Activated CD4-positive, alpha-beta T cell treated with anti-CD3 and anti-CD28 coated beads, Interleukin-2, Interleukin-4, amounts not matched to agents 100 ng/mL and 50 ng/mL, durations not matched to agents 16 hours and 8 hours (primary cell): ENCODE measurements at regions not wholly inside any gene's neighbourhood (a gene's known extent, or its start where the extent isn't known, plus 50 kb on each side); places are given as distances from the start of the nearest gene placed in this dataset.
"Not testable (repeated sequence)": the region's sequence is repeated elsewhere in the genome, so short reads cannot be mapped to it uniquely, and the experiment has no call there.

Source experiments
- DNase-seq: peaks from one replicate; pipeline ENCODE4 v3.0.0-alpha.2; 2020; ENCODE audit warnings: low spot score

DNA sequence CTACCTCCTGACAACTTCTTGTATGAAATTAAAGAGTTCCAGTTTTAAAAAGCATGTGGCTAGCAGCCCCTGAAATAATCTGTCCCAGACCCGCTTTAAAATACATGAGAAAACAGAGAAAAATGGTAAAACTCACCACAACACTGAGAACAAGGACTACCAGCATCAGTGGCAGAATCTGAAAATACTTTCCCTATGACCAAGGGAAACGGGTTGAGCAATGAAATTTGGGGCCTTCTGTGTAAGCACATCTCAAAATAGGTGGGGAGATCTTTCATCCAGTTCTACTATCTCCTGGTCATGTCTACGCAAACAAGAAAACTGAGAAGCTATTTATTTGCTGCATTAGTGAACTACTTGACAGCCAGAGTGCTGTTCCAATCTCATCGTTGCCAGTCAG lies 172.3 kb downstream of the LNPK start:
- DNase-seq = no peak

DNA sequence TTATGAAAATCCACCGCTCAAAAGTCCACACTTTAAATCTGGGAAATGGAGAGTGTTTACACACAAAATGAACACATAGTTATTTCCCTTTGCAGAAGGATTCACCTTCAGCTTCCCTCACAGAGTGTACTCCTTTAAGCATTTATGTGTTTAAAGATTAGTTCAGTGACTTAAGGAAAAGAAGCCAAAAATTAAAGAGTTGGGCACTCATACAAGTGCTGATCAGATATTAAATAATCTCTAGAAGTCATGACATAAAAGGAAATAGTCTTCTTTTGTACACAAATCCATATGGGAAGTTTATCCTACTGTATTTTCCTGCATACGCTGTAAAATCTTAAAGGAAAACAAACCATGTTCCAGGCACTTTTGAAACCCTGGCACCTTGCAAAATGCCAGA lies 174.2 kb downstream of the LNPK start:
- DNase-seq = no peak

DNA sequence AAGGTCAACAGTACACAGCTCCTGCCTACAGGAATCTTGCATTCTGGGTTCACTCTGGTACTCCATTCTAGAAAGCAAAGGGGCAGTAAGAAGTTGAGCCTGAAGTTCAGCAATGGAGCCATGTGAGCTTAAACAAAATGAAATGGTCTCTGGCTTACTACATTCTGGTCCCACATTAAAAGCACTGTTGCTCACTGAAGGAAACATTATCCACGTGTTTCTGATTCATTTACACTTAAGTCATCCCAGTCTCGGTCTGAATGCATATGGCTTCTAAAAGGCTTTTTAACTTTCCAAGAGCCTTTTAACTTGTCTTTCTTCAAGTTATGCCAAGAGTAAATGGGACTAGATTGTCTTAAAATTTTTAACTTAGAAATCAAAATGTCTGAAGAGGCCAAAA lies 177.8 kb downstream of the LNPK start:
- no peak for DNase-seq

DNA sequence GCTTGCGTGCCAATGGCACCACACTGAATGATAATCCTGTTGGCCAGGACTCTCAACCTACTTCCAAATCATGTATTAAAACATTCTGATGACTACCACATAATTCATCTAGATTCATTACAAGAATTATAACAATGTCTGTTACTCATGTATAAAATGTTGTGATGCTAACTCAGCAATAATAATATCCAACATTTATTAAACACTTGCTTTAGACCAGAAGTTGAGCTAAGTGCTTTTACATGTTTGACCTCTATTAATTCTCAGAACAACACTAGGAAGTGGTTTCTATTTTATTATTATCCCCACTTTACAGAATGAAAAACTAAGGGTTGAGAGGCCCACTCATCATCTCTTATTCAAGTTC lies 178.4 kb downstream of the LNPK start:
- DNase-seq = no peak

DNA sequence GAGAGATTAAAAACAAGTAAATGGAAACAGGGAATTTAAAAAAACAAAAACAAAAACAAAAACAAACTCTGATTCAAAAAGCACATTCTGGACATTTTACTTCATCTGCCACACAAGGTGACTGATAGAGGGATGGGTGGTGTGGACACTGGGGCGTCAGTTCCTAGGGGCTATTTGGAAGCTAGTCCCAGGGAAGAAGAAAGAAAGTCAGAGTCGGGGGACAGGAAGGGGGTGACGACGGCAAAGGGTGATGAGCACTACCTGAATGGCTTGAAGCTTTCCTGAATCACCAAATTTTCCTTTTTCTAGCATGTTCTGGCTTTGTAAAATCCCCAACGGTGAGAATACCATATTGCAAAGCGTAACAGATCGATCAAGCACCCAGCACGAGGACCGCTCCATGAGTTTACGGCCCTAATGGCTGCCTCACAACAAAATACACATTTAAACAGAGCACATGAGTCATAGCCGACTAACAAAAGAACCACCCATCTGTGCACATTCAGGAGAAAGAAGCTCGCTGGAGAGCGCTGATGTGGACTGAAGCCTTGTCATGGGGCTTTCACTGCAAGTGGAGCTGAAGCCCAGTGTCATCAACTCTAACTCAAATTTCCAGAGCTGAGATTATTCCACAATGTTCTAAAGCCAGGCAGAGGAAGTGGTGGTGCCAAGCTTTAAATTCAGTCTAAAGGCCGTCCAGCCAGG lies 178.9 kb downstream of the LNPK start:
- no peak for DNase-seq

DNA sequence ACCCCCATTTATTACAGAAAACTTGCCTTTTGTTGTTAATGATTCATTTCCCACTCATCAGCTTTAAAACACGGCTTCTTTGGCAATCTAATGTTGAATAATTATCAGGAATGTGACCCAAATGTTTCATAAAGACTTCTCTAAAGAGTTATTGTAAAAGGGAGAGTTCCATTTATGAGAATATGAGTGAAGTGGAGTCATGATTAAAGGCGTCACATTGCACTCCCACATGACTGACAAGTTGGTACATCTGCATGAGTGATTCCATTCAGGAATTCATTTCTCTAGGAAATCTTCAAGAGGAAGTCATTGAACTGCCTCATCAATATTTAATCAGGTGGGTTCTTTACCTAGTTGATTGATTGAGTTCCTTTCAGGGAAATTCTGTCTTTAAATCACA lies 184.8 kb downstream of the LNPK start:
- no peak for DNase-seq

DNA sequence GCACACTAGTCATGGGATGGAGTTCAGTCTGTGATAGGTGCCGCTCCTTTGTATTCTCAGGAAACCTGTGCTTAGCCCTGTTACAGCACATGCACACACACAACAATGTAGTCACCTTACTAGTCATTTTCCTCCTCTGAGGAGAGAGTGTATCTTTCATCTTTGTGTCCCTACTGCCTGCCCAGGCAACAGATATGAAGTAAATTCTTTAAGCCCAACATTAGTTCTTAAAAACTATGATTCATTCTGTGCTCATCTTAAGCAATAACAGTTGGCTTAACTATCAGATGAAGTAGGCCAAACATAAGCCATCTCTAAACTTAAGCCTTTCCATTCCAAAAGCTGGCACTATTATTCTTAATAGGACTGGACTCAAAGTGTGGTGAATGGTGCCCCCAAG lies 186.5 kb downstream of the LNPK start:
- DNase-seq = no peak

DNA sequence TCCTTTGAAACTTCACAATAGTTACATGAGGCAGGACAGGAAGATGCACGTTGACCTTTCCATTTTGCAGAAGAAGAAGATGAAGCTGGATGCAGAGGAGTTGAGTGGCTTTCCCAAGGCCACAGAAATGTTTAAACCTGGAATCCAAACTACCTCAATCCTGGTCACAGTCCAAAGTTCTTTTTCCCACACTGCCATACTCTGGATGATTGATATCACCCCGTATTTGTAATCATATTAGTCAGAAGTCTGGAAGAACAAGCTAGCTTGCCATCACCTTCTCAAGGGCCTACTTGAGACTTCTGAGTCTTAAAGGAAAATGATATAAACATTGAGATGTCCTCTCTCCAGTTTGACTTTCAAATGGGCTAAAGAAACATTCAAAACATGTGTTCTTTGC lies 190.1 kb downstream of the LNPK start:
- DNase-seq = no peak

DNA sequence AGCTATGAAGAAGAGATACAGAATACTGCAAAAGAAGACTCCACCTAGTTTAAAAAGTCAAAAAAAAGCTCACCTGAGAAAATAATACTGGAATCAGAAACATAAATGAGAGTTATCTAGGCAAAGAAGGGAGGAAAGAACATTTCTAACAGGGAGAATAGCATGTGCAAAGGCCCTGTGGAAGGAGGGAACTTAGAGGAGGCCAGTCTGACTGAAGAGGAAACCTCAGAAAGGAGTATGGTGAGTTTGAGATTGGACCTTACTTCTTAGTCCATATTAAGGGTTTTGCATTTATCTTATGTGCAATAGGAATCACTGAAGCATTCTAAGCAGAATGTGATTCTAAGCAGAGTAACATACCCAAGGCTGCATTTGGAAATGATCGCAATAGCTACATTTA lies 193.2 kb downstream of the LNPK start:
- no peak for DNase-seq

DNA sequence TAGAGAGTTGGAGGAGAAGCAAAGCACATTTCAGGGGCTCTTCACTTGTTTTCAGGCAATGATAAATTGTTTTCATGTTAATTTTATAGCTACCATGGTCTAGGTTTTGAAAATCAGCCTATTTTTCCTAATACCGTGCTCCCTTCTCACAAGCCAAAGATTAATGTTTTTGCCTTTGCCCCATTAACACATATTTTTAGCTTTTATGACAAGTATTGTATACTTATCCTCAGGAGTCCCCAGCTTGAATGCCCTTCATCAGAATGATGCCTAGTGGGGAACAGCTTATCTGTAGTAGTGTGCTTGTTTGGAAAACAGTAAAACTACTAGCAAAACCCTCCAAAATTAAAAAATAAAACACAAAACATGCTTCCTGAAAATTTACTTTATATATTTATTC lies 194.0 kb downstream of the LNPK start:
- DNase-seq = no peak

DNA sequence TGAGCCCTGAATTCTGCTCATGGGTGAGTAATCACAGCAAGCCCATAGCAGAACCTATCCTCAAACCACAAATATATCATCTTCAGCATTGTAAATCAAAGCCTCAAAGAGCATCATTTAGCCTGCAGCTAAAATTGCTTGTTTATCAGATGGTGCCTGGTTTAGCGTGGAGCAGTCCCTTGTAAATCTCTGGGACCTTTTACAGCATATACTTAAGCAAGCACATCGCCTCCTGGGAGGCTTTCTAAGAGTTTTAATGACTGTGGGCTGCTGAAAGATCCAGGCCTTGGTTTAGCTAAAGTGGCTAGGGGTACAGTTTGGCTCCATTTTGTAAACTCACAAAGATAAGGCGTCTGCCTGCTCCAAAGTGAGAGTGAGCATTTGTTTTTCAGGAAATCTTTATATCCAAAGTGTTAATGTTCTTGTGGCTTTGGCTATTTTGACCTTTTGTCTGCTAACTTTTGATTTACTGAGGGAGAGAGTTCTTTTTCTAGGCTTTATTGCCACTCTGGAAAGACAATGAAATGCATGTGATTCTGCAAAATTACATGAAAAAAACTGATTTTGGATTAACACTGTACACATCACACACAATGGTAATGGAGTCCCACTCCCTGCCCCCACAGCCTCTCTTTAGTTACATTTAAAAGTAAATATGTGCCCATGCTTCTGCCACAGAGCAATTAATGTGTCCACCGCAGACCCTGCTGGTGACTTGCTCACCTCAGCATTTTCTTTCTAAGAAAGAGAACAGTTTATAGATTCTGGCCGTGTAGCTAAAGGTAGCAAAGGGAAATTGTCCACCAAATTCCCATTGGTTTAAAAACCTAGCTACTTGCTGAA lies 194.8 kb downstream of the LNPK start:
- DNase-seq = no peak

DNA sequence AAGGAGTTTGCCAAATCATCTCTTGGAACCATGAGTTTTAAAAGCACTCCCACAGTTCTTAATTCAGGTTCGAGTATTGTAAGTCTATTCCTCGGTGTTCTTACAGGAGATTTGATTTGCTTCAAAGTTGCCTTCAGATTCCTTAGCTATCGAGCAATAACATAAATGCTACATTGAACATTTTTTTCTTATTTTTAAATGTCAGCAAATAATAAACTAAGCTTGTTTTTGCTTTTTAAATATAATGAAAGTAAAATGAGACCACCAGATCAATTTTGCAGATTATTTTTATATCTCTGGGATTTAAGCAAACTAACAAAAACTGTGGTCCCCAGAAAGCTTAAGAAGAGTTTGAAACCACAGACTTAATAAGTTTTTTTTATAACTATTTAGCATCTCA lies 195.5 kb downstream of the LNPK start:
- DNase-seq = no peak

DNA sequence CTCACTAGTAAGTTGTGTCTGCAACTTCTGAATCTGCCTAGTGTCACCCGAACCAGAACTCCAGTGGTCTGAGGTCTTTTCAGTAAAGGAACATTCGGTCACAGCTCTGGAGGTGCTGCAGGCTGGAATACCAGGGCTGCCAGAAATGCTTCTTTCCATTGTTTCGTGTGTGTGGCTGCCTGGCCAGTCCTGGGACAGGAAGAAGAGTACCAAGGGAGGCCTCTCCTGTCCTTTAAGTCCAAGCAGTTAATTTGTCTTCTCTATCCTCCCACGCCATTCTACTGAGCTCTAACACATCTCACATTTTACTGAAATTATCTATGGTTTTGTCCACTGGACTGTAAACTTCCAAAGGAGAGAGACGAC lies 196.0 kb downstream of the LNPK start:
- no peak for DNase-seq

DNA sequence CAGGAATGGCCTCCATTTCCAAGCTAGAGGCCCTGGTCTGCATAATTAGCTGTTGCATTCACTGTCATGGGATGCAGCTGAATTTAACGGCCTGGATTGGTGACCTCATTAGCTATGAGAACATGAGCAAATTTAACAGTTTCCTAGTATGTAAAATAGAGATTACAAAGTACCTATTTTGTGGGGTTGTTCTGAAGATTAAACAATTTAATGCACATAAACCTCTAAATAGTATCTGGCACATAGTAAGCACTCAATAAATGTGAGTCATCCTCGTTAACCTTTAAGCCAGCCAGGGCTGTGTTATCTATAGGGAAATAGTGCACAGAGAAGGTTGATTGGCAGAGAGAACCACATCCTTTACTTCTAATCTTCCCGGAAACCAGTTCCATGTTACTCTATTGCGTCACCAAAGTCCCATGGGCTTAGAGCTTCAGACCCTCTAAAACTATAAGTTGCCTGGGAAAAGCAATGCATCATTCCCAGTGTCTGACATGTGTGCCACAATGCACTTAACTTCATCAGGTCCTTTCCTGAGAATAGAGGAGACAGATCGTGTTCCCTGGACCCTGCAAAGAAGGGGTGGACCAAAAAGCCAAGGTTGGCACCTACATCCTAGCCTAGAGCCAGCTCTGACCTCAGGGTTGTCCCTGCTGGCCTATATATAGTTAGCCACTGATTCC lies 196.5 kb downstream of the LNPK start:
- DNase-seq = no peak

DNA sequence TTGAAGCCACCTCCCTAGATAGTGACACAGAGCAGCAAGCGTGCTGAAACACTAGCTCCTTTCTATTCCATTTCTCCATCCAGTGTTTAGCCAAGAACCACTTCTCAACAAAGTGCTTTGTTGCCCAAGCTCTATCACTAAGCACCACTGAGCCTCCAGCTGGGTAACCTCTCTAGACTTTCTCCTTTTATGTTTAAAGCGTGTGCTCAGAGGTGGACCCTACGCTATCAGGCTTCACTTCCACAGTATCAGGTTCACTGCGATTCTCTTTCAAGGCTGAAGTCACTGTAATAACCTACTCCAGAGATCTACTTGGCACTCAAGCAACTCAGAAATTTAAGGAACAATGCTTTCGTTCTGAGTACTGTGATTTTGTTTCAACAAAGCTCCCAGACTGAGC lies 197.9 kb downstream of the LNPK start:
- no peak for DNase-seq

DNA sequence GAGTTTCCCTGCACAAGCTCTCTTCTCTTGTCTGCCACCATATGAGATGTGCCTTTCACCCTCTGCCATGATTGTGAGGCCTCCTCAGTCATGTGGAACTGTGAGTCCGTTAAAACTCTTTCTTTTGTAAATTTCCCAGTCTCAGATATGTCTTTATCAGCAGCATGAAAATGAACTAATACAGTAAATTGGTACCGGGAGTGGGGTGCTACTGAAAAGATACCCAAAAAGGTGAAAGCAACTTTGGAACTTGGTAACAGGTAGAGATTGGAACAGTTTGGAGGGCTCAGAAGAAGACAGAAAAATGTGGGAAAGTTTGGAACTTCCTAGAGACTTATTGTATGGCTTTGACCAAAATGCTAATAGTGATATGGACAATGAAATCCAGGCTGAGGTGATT lies 205.6 kb downstream of the LNPK start:
- DNase-seq = not testable (repeated sequence)

DNA sequence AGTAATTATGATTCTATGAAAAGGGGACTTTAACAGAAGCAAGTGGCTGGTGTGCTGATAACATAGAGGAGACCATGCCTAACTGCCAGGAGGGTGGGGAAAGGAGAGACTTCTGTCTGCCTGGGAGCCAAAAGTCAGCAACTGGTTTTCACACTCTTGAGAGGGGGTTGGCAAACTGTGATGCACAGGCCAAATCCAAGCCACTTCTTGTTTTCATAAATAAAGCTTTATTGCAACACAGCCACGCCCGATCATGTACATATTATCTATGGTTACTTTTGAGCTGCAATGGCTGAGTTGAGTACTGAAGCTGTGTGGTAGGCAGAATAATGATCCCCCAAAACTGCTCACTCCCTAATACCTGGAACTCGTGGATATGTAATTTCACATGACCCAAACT lies 208.4 kb downstream of the LNPK start:
- DNase-seq = no peak

DNA sequence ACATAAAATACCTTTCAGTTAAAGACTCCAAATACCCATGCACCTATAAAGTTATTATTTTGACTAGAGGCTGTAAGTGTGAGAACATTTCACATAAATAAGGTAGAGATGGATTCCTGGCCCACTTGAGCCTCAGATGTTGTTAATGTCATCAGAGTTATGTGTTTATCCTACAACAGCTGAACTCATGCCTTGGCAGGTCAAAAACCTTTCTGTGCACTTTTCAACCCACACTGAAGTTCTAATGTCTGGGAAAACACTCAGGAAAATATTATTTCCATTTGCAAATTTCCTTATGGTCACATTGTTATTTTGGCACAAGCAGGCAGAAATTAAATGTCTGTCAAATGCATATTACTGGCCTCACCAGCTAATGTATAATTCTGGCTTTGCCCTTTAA lies 209.2 kb downstream of the LNPK start:
- DNase-seq = no peak

DNA sequence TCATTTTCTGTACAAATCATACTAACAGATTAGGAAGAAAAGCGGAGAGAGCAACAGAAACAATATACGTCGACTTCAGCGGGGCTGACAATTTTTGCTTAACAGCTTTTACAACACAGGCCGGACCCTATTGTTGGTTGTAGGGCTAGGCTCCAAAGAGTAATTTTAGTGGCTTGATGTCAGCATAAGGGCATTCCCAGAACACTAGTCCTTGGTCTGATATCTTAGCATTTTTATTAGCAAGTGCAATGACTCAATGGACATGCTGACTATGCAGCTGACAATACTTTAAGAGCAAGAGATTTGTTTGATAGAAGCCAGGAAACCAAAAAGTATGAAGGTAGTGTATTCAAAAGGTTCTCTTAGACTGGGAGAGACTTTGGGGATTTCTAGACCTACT lies 209.9 kb downstream of the LNPK start:
- no peak for DNase-seq

DNA sequence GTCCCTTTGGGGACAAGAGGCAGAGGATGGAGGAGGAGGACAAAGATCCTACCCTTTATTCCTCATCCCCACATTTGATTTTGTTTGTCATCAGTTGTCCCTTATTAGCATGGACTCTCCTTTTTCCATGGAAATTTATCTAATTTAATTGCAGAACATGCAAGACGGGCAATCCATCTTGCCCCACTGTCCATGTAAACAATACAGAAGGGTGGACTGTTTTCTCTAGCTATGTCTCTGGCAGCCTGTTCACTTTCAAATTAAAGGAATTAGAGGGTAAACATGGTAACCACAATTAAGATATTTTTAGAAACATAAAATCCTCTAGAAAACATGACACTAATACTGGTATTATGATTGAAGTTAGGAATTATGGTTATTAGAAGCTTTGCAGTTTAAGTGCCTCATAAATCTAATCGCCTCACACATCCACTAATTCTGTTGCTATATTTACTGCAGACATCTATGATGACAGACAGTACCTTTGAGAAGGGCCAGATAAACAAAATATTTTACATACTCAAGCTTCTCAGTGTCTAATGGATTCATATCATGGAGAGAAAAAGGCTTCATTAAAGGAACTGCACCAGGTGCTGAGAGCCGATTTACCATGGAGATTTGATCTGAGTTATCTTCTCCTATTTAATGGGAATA lies 215.5 kb downstream of the LNPK start:
- DNase-seq = no peak

DNA sequence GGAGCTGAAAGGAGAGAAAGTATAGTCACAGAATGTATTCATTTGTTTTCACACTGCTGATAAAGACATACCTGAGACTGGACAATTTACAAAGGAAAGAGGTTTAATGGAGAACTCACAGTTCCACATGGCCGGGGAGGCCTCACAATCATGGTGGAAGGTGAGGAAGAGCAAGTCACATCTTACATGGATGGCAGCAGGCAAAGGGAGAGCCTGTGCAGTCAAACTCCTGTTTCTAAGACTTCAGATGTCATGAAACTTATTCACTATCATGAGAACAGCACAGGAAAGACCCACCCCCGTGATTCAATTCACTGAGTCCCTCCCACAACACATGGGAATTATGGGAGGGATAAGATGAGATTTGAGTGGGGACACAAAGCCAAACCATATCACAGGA lies 224.7 kb downstream of the LNPK start:
- not testable (repeated sequence) for DNase-seq

DNA sequence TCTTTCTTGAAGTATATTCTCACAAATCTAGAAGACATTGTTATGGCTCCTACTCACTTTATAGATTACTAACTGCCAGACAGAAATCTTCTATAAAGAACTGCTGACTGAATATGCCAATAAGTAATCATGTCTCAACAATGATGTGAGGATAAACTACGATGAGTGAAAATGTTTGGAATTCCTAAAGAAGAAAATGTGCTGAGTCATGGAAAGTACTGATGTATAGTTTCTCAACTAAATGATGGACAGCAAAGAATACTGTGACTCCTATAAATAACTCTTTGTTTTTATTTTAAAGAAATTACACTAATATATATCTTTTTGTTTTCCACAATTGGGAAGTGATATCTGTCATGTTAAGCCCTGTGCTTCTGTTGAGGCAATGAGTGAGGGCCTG lies 232.9 kb downstream of the LNPK start:
- no peak for DNase-seq

DNA sequence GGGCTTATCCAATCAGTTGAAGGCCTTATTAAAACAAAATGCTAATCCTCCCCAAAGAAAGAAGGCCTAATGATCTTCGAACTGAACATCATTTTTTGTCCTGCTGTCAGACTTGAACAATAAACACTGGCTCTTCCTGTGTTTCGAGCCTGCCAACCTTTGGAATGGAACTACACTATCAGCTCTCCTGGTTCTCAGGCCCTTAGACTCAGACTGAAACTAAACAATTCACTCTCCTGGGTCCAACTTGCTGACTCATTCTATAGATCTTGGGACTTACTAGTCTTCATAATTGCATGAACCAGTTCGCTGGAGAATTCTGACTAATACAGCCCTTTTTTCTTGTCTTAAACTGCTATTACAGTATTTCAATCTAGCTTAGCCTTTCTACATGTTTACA lies 235.2 kb downstream of the LNPK start:
- DNase-seq = no peak
